Right lung (tissue), 2 donors: ENCODE measurements at regions not wholly inside any gene's neighbourhood (a gene's known extent, or its start where the extent isn't known, plus 50 kb on each side); places are given as distances from the start of the nearest gene placed in this dataset.
A peak's percentile ranks its signal among the peaks of the same experiment; 100 is the strongest.
"Not testable (repeated sequence)": the region's sequence is repeated elsewhere in the genome, so short reads cannot be mapped to it uniquely, and the experiment has no call there.

Experiments used
- DNase-seq, 2 donors: peaks; one replicate each; pipeline ENCODE4 v3.0.0-alpha.2; 2013

DNA sequence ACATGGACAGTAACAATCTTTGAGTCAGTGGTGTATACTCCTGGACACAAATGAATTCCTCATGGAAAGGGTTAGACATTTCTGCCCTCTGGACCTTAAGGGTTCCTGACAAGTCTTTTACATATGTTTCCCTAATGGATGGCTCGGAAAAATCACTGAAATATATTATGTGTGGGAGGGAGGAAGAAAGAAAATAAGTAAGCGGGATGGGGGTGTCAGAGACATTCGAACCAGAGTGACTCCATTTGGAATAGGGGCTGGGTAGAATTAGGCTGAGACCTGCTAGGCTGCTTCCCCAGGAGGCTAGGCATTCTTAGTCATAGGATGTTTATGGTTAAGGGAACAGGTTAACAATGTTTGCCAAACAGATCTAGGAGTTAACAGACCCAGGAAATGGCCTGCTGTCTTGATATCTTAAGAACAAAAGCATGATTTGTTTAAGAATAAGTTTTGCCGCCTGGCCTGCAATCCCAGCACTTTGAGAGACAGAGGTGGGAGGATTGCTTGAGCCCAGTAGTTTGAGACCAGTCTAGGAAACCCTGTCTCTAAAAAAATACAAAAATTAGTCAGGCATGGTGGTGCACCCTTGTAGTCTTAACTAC lies 1241.7 kb downstream of the TYW1 start:
- DNase-seq = no peak

DNA sequence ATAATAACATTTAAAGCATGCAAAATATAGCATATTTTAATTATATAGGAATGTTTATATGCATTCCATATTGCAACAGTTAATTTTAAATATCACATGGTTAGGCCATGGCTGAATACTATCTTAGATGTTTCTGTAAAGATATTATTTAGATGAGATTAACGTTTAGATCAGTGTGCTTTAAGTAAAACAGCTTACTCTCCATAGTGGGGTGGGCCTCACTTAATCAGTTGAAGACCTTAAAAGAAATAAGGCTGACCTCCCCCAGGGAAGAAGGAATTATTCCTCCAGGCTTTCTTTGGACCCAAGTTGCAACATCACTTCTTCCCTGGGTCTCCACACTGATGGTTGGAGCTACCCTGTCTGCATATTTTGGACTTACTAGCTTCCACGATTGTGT lies 1246.5 kb downstream of the TYW1 start:
- no peak for DNase-seq

DNA sequence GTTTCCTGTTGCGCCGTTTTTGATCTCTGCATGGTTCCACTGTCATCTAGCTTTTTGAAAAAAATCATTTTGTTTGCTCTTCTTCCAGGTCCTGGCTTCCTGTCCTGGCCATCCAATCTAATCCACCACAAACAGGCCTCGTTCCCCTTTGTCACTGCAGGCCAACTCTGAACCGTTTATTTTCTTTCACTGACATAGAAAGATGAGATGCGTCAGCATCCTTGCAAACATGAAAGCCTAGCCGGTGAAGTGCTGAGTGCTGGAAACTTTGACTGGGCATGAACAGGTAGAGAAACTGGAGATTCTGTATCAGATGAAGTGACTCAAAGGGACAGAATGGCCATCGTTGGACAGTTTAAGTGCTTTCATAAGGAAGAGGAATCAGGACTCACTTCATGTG lies 1247.8 kb downstream of the TYW1 start:
- DNase-seq = no peak

DNA sequence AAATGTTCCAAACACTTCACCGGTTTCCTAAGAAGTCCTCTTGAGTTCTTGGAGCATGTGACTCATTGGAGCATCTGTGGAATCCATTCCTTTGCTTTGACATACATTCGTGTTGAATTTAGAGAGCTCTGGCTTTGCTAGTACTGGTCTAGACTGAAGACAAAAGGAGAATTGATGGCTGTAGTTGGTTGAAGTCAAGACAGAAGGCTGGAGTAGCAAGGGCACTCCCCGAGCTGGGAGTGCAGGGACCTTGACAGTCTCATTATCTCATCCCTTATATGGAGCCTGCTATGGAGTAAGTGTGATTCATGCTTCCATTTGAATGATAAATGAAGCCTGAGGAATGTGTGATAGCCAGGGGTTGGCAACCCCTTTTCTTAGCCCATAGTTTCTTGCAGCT lies 1249.1 kb downstream of the TYW1 start:
- no peak for DNase-seq

DNA sequence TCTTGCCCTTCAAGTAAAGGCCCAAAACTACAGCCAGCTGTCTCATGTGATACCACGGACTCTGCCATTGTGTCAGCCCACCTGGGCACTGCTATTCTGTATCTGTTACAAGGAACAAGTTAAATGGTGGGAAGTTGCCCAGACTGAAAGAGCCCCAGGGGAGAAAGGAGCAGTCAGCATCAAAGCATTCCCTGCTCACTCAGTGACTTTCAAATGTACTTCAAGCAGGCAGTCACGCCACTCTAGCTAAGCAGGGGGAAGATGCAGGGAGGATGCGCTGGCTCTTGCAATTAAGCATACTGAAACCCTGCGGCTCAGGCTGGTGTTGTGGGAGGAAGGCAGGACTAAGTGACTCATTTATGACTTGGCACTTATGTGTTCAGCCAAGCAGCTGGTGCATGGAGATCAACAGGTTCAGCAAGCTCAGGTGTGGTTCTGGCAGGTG lies 1249.6 kb downstream of the TYW1 start:
- DNase-seq = no peak

DNA sequence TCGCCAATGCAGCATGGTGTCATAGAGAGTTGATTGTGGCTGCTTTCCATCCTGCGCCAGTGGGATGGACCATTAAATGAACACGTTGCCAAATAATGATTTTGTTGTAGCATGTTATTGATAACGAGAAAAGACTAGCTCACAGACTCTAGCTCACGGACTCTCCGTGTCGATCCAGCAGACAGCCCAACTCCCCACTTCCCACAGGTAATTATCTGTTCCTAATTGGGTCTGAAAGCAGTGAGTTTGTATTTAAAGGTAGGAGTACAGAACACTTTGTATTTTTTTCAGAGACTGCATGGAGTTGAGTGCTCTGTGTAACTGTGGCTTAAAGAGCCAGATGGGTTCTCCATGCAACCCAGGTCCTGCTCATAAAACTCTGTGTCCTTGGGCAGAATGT lies 1250.5 kb downstream of the TYW1 start:
- no peak for DNase-seq

DNA sequence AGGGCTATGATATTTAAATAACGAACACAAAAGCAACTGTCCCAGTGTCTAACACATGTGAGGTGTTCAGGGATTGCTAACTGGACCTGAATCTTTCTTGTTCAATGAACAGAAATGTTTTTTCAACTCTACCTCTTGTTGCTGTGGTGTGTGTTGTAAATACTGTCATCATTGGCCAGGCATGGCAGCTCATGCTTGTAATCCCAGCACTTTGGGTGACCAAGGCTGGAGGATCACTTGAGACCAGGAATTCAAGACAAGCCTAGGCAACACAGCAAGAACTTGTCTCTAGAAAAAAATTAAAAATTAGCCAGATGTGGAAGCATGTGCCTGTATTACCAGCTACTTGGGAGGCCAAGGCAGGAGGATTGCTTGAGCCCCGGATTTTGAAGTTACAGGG lies 1250.9 kb downstream of the TYW1 start:
- DNase-seq = no peak

DNA sequence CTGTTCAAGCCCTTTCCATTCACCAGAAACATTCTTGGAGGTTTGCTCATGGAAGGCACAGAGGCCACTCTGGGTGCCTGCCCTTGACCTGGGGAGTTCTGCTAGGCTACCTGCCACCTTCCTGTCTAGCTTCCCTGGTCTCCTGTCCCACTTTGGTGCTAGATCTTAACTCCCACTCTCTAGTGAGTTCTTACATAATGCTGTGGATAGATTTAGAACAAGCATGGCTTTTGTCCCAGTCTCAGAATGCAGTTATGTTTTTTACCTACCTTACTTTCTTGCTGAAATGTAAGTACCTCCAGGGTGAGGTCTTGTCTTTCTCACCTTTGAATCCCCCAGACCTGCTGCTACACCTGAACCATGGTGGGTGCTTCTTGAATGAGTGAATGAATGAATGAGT lies 1252.3 kb downstream of the TYW1 start:
- no peak for DNase-seq

DNA sequence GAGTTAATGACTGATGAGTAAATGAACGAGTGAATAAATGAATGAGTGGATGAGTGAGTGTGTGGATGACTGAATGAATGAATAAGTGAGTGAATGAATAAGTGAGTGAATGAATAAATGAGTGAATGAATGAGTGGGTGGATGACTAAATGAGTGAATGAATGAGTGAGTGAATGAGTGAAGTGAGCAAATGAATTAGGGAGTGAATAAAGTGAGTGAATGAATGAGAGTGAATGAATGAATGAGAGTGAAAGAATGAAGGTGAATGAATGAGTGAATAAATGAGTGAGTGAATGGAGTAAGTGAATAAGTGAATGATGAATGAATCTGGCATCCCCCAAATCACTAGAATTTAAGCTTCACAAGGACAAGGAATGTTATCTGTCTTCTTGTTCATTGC lies 1253.0 kb downstream of the TYW1 start:
- no peak for DNase-seq

DNA sequence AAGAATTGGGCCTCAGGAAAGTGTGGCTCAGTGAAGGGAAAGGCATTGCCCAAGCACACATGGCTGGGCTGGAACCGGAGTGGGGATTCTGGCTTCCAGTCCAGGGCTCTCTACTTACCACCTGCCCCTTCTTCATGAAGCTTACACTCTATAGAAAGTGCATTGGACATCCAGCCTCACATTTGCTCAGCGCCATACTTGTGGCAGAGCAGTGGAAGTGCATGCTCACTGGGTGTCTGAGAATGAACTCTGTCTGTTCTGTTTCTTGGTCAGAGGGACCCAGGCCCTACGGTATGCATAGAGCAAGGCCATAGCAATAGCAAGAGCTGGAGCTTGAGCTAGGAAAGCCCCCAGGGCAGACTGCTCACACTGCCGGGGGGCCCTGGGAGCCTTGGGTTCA lies 1253.5 kb downstream of the TYW1 start:
- no peak for DNase-seq

DNA sequence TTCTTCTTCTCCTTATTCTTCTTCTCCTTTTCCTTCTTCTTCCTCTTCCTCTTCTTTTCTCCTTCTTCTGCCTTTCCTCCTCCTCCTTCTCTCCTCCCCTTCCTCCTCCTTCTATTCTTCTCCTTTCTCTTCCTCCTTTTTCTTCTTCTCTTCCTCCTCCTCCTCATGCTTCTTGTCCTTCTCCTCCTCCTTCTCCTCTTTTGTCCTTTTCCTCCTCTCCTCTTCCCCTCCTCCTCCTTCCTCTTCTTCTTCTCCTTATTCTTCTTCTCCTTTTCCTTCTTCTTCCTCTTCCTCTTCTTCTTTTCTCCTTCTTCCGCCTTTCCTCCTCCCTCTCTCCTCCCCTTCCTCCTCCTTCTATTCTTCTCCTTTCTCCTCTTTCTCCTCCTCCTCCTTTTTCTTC lies 1258.2 kb downstream of the TYW1 start:
- DNase-seq = not testable (repeated sequence)

DNA sequence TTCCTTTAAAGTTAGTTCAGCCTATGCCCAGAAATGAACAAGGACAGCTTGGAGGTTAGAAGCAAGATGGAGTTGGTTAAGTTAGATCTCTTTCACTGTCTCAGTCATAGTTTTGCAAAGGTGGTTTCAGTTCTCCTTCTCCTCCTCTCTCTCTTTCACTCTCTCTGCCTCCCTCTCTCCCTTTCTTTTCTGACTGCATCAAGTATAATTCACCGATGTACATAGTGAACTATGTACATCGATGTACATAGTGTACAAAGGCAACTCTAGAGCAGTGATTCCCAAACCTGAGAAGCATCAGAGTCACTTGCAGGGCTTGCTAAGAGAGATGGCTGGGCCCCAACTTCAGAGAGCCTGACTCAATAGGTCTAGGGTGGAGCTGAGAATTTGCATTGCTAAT lies 1259.7 kb downstream of the TYW1 start:
- DNase-seq = no peak

DNA sequence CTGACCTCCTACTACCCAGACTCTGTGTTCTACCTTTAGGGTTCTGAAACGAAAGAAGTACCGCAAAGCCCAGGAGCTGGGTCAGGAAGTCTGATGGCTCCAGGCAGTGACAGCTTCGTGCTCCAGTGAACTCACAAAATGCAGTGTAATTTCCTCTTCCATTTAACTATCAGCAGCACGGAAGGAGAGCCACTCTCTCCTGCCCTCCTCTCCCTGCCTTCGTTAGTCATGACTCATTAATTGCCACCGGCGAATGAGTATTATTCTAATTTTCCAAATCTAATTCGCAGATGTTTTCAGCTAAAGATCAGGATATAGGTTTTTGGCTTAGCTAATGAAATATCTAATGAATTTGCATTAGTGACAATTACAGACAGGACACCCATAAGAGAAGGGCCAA lies 1262.0 kb downstream of the TYW1 start:
- no peak for DNase-seq

DNA sequence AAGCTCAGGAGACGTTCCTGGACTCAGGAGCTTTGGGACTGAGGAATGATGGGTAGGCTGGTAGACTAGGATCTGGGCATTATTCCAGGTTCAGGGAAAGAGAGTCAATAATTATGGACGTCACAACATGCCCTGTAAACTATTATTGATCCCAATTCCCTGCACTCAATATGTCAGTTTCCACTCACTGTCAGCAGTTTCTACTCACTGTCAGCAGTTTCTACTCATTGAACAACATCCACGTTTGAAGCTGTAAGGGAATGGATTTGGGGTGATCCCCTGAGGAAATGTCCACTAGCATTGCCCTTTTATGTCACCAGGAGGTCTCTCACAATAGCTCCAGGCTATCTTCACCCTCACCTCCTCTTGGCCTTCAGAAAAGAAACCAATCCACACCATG lies 1268.6 kb downstream of the TYW1 start:
- DNase-seq = no peak

DNA sequence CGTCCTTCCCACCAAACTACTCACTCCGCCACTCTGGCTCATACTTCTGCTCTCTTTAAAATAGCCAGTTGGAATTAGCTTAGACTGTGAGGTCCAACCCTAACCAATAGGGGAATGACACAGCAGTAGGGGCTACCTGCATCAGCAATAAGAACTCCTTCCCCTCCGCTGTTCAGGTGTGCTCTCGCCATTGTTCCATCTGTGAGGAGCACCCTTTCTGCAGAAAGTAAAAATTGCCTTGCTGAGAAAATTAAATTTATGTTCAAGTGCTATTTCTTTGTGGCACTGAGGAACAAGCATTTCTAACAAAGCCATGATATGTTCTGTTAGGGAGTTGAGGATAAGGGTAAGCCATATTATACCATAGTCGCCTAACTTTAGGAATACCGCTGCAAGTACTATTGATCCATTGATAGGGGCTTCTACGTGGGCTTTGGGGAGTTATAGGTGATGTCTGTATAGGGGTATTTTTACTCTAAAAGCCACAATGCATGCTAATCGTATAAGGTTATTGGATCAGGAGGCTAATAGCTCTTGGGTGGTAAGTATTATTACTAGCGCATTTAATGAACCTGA lies 1269.5 kb downstream of the TYW1 start:
- DNase-seq = no peak

DNA sequence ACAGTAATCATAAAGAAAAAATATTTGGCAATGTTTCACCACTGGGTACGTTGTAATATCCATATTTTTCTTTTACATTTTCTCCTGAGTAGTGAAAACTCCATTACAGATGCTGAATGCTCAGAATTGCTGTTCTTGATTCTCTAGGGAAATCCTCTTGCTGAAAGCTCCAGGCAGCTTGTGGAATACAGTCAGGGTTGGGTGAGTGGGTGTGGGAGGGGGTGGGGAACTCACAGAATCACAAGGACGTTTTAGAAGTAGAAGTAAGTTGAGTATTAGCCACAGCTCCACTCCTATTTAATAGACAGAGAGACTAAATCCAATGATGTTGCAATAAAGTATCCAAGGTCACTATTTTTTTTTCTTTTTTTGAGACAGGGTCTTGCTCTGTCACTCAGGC lies 1270.9 kb downstream of the TYW1 start:
- DNase-seq = no peak

DNA sequence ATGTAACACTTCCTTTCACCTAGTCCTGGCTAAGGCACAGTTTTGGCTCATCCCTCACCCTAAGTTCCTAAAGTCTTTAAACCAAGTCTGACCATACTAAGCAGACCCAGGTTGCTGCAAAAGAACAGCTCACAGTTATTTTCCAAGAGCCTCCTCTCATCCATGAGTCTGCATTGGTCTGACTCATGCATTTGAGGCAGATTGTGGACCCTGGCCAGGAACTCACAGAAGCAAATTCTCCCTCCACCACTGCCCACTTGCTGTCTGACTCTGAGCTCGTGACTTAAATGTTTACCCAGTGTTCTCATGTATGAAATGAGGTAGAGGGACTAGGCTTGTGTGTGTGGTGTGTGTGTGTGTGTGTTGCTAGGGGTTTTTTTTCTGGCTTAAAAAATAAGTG lies 1272.8 kb downstream of the TYW1 start:
- no peak for DNase-seq

DNA sequence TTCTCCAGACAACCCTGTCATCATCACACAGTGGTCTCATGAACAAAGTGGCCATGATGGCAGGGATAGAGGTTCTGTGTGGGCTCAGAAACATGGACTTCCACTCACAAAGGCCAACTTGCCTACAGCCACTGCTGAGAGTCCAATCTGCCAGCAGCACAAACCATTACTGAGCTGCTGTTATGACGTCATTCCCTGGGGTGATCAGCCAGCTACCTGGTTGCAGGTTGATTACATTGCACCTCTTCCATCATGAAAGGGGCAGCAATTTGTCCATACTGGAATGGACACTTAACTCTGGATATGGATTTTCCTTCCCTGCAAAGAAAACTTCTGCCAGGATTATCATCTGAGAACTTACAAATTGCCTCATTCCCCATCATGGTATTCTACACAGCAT lies 1275.9 kb downstream of the TYW1 start:
- DNase-seq = no peak

DNA sequence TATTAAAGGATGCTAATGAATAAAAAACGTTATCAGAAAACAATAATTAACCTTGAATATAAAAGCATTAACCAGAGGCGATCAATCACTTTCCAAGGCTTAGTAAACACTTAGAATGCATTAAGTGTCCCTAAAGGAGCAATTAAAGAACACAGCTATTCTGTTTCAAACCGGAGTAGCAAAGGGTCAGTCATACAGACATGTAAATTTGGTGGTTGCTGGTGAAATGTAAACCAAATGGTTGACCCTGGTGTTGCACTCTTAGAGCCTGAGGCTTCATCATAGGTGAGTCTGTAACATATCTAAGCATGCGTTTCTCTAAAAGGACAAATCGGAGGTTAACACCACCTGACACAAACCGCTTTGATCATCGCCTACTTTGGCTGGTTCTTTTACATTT lies 1280.1 kb downstream of the TYW1 start:
- no peak for DNase-seq

DNA sequence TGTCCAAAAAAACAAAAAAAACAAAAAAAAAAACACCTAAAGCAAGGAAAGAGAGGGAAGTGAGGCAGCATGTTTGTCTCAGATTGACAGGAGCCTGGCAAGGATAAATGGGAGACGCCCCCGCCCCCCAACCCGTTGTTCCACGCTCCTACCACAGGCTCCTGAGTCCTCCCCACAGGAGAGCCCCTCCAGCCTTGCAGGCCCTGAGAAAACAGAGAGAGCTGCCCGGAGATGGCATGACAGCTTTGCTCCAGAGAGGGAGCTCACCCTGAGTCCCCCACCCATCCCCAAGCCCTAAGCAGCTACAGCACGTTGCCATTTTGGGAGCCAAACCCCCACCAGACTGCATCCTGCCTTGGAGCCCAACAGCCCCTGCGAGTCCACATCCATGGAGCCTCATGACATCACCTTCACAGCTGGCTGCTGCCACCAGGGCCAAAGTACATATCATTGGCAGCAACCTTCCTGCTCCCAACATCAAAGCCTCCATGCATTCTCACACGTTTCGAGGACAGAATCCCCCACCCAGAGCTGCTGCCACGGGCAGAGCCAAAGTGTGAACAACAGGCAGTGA lies 1283.3 kb downstream of the TYW1 start:
- no peak for DNase-seq

DNA sequence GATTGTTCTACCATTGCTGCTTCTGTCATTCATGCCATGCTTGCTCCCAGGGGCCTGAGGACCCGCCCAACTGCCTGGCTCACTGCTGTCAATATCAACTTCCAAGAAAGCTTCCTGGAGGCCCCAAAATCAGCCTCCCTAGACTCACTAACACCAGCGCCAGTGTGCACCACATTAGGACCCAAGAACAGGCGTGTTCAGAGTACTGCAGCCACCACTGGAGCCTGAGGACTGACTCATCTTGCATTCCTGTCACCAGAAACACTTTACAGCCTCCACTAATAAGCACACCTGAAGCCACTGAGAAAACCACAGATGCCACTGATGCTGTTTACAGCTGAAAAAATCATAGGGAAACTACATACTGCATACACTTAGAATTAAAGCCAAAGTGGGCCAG lies 1284.3 kb downstream of the TYW1 start:
- DNase-seq = no peak

DNA sequence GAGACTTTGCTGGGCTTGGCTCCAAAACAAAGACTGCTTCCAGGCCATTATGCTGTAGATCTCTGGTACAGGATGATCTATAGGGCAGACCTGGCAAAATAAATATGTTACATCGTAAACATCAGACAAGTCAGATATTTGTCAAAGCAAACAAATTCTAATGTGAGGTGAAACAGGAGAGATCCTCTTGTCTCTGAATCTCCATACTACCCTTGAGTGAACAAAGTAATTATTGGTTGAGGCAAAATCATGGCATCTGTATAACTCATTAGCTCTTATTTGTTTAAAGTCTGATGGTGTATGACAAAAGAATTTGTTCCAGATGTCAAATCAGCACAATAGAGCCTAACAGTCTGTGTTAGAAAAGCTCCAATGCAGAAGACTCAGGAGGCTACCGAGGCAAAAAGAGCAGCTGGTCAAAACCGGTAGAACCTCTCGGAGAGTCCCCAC lies 1291.5 kb downstream of the TYW1 start:
- peak in 1 of 2 donors; percentile 1 for DNase-seq

DNA sequence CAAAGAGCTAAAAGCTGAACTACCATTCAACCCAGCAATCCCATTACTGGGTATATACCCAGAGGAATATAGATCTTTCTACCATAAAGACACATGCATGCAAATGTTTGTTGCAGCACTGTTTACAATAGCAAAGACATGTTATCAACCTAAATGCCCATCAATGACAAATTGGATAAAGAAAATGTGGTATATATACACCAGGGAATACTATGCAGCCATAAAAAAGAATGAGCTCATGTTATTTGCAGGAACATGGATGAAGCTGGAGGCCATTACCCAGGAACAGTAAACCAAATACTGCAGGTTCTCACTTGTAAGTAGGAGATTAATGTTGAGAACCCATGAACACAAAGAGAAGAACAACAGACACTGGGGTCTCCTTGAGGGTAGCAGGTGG lies 1295.1 kb downstream of the TYW1 start:
- DNase-seq = no peak

DNA sequence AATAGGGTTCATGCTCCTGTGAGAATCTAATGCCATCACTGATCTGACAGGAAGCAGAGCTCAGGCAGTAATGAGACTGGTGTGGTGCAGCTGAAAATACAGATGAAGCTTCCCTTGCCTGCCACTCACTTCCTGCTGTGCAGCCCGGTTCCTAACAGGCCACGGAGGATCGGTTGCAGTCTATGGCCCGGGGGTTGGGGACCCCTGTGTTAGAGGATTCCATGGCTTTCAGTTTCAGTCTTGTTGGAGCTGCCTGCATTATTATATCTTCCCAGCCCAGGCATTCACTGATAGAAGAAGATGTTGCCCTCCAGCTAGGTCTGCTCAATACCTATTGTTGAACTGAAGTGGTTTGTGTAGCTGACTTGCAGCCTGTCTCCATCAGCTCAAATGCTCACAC lies 1298.8 kb downstream of the TYW1 start:
- no peak for DNase-seq
